Naive thymus-derived CD4-positive, alpha-beta T cell (primary cell): ENCODE measurements at regions not wholly inside any gene's neighbourhood (a gene's known extent, or its start where the extent isn't known, plus 50 kb on each side); places are given as distances from the start of the nearest gene placed in this dataset.

Experiments
- ATAC-seq: fragments of 150-1000 bp; cut with Tn5 transposase; 2 replicates; pipeline ENCODE4 v1.10.0; 2021; ENCODE audit warnings: mild to moderate bottlenecking, moderate library complexity
- CTCF ChIA-PET: fragments of 350-600 bp; sonication (Branson Sonifier 250); formaldehyde crosslinking; loops from one replicate; lab custom pipeline; 2021; ENCODE audit warnings: antibody characterized with exemption; lab: Charles Lee
- POLR2A ChIA-PET: fragments of 350-600 bp; sonication (Branson Sonifier 250); formaldehyde crosslinking; loops from one replicate; lab custom pipeline; 2021; ENCODE audit warnings: antibody characterized with exemption, inconsistent platforms; lab: Charles Lee
- DNase-seq, 9 donors: peaks; one replicate each; pipeline versions ENCODE4 v3.0.0 to v3.0.0-alpha.2; 2020 to 2022; ENCODE audit warnings: mixed read lengths in 1 of 9
- H3K27ac ChIP-seq: one replicate; pipeline ENCODE4 v1.7.0; 2013; ENCODE audit warnings: mild to moderate bottlenecking, low read depth, low read length, moderate library complexity
- H3K27me3 ChIP-seq, 2 donors: one replicate each; pipeline ENCODE4 v1.7.0; 2013; ENCODE audit warnings: low read length in 2 of 2, mild to moderate bottlenecking in 2 of 2, moderate library complexity in 2 of 2; ENCODE audit not compliant: control insufficient read depth in 2 of 2, insufficient read depth in 2 of 2
- H3K36me3 ChIP-seq, 3 experiments: 1 replicate in 2 of 3; 2 replicates in 1 of 3; pipeline ENCODE4 v1.7.0; 2013; ENCODE audit warnings: low read length in 3 of 3, mild to moderate bottlenecking in 3 of 3, moderate library complexity in 1 of 3; ENCODE audit not compliant: insufficient read depth in 3 of 3, control insufficient read depth in 2 of 3
- H3K4me1 ChIP-seq, 2 donors: one replicate each; pipeline ENCODE4 v1.7.0; 2013; ENCODE audit warnings: low read length in 2 of 2, mild to moderate bottlenecking in 2 of 2, moderate library complexity in 1 of 2; ENCODE audit not compliant: control insufficient read depth in 2 of 2, insufficient read depth in 2 of 2
- H3K4me3 ChIP-seq: 2 replicates; pipeline ENCODE4 v1.7.0; 2013; ENCODE audit warnings: mild to moderate bottlenecking, low read length
- H3K9me3 ChIP-seq, 3 experiments: 1 replicate in 2 of 3; 2 replicates in 1 of 3; pipeline ENCODE4 v1.7.0; 2013; ENCODE audit warnings: low read length in 3 of 3; ENCODE audit not compliant: control insufficient read depth in 2 of 3
- H3K27ac Mint-ChIP-seq, 9 donors: one replicate each; pipeline ENCODE4 v1.8.0; 2020 to 2022; ENCODE audit warnings: mixed read lengths in 9 of 9, mild to moderate bottlenecking in 8 of 9, moderate library complexity in 5 of 9, inconsistent platforms in 2 of 9
- H3K27me3 Mint-ChIP-seq, 5 donors: one replicate each; pipeline ENCODE4 v1.8.0; 2021 to 2022; ENCODE audit warnings: mixed read lengths in 5 of 5, mild to moderate bottlenecking in 1 of 5
- H3K36me3 Mint-ChIP-seq, 5 donors: one replicate each; pipeline ENCODE4 v1.8.0; 2020 to 2022; ENCODE audit warnings: mixed read lengths in 5 of 5, mild to moderate bottlenecking in 3 of 5, inconsistent platforms in 1 of 5
- H3K4me1 Mint-ChIP-seq, 7 donors: one replicate each; pipeline ENCODE4 v1.8.0; 2020 to 2022; ENCODE audit warnings: mixed read lengths in 7 of 7, mild to moderate bottlenecking in 3 of 7, inconsistent platforms in 1 of 7
- H3K4me3 Mint-ChIP-seq, 10 donors: one replicate each; pipeline ENCODE4 v1.8.0; 2020 to 2022; ENCODE audit warnings: mild to moderate bottlenecking in 10 of 10, mixed read lengths in 10 of 10, moderate library complexity in 6 of 10, inconsistent platforms in 2 of 10
- H3K9me3 Mint-ChIP-seq, 11 donors: one replicate each; pipeline ENCODE4 v1.8.0; 2020 to 2022; ENCODE audit warnings: mixed read lengths in 11 of 11, mild to moderate bottlenecking in 4 of 11, inconsistent platforms in 1 of 11, moderate library complexity in 1 of 11
- intact Hi-C, 2 donors: fragments of 100-400 bp; cut with micrococcal nuclease; formaldehyde crosslinking; loops; one replicate each; pipeline ENCODE4 v1.15.1; 2023

DNA sequence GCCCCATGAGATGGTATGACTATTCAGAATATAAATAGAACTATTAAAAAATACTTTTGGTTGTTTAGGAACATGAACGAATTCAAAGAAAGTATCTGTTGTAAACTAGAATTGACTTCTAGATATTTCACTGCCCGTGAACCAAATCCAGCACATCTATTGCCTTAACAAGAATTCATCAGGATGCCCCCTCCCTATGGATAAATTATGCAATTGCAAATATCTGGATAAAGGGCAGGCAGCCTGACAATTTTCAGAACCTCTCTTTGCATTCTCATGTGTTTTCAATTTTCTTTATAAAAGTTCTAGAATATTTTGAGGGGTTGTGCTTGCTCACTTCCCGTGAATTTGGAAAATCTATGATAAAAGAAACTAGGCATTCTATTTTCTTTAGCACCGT lies 822.1 kb upstream of the SORCS1 start:
- Mint-ChIP-seq H3K4me3 (no peak overlapping the region), H3K36me3 (no peaks in the 10 kb centered on the region), H3K4me1 (no peaks in the 10 kb centered on the region), H3K9me3 (peaks cover 0 to 17% (median 4%) of the 10 kb centered on the region in 11 donors), H3K27me3 (no peaks in the 10 kb centered on the region), H3K27ac (no peak overlapping the region)
- Histone ChIP-seq H3K36me3 (no peaks in the 10 kb centered on the region), H3K27ac (no peak overlapping the region), H3K4me3 (no peak overlapping the region), H3K4me1 (no peaks in the 10 kb centered on the region), H3K27me3 (no peaks in the 10 kb centered on the region), H3K9me3 (no peaks in the 10 kb centered on the region)
- DNase-seq (no peak), ATAC-seq (no peak)
- ChIA-PET CTCF (no interaction called here), POLR2A (no interaction called here)
- intact Hi-C loops, result no loop called here

- no peaks in the 10 kb centered on the region for H3K4me1 Mint-ChIP-seq
- ChIA-PET CTCF (no interaction called here), POLR2A (no interaction called here)
- ATAC-seq (no peak), DNase-seq (no peak)
- Histone ChIP-seq H3K9me3 (no peaks in the 10 kb centered on the region), H3K4me3 (no peak overlapping the region), H3K36me3 (no peaks in the 10 kb centered on the region), H3K27ac (no peak overlapping the region), H3K4me1 (no peaks in the 10 kb centered on the region), H3K27me3 (no peaks in the 10 kb centered on the region)
- H3K9me3 Mint-ChIP-seq, result peaks cover 0 to 17% (median 5%) of the 10 kb centered on the region in 11 donors
- no peaks in the 10 kb centered on the region for H3K36me3 Mint-ChIP-seq
- no peak overlapping the region for H3K4me3 Mint-ChIP-seq
- intact Hi-C loops, result no loop called here
- no peak overlapping the region for H3K27ac Mint-ChIP-seq
- H3K27me3 Mint-ChIP-seq, result no peaks in the 10 kb centered on the region
These were observed 820.1 kb upstream of the SORCS1 start for GRCh38 chr10:107984581-107984980.

- no peak overlapping the region for H3K27ac Mint-ChIP-seq
- intact Hi-C loops, result no loop called here
- no peaks in the 10 kb centered on the region for H3K9me3 ChIP-seq
- no peaks in the 10 kb centered on the region for H3K4me1 Mint-ChIP-seq
- DNase-seq (no peak), ATAC-seq (no peak)
- H3K27ac ChIP-seq, result no peak overlapping the region
- H3K4me3 ChIP-seq, result no peak overlapping the region
- H3K4me3 Mint-ChIP-seq, result no peak overlapping the region
- H3K36me3 ChIP-seq, result no peaks in the 10 kb centered on the region
- H3K4me1 ChIP-seq, result no peaks in the 10 kb centered on the region
- no peaks in the 10 kb centered on the region for H3K27me3 ChIP-seq
- H3K36me3 Mint-ChIP-seq, result no peaks in the 10 kb centered on the region
- ChIA-PET CTCF (no interaction called here), POLR2A (no interaction called here)
- H3K27me3 Mint-ChIP-seq, result no peaks in the 10 kb centered on the region
- H3K9me3 Mint-ChIP-seq, result peaks cover 0 to 17% (median 5%) of the 10 kb centered on the region in 11 donors
These were observed 819.6 kb upstream of the SORCS1 start for GRCh38 chr10:107984149-107984548.

DNA sequence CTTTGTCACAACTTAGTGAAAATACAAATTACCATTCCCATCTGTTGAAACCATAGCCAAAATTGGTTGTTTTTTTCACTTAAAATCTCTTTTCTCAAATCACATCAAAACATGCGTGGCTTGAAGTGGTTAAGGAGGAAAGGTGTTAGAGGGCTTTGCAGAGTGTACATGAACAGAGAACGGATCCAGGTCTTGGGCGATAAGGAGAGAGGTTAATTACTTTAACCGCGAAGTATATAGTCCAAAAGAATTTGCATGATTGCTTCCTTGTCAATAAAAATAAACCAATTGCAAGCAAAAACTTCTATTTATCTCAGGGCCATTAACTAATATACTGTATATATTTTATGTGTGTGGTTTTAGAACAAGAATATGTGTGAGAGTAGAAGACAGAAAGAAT lies 813.9 kb upstream of the SORCS1 start:
- no peaks in the 10 kb centered on the region for H3K9me3 ChIP-seq

DNA sequence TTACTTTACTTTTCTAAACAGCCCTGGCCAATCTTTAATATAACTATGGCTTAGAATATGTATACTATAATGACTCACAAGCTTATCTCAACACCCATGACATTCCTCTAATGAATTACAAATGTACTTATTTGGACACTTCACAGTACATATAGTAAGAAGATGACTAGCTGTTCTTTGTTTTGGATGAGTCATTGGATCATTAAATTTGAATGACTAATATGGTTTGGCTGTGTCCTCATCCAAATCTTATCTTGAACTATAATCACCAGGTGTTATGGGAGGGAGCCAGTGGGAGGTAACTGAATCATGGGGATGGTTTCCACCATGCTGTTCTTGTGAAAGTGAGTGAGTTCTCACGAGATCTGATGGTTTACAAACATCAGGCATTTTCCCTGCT lies 807.5 kb upstream of the SORCS1 start:
- Mint-ChIP-seq H3K36me3 (peaks cover 0 to 5% (median 0%) of the 10 kb centered on the region in 5 donors), H3K27me3 (no peaks in the 10 kb centered on the region), H3K27ac (no peak overlapping the region), H3K4me1 (no peaks in the 10 kb centered on the region), H3K9me3 (peaks cover 2 to 22% (median 13%) of the 10 kb centered on the region in 11 donors), H3K4me3 (no peak overlapping the region)
- Histone ChIP-seq H3K27me3 (no peaks in the 10 kb centered on the region), H3K36me3 (no peaks in the 10 kb centered on the region), H3K9me3 (no peaks in the 10 kb centered on the region), H3K4me3 (no peak overlapping the region), H3K4me1 (no peaks in the 10 kb centered on the region), H3K27ac (no peak overlapping the region)
- ATAC-seq (no peak), DNase-seq (no peak)
- CTCF ChIA-PET, result no interaction called here
- intact Hi-C loops, result no loop called here
- POLR2A ChIA-PET, result no interaction called here

More for the DNA sequence above, 813.9 kb upstream of the SORCS1 start:
- Mint-ChIP-seq H3K36me3 (peaks cover 0 to 5% (median 0%) of the 10 kb centered on the region in 5 donors), H3K27ac (no peak overlapping the region), H3K27me3 (no peaks in the 10 kb centered on the region), H3K4me3 (no peak overlapping the region), H3K4me1 (no peaks in the 10 kb centered on the region), H3K9me3 (peaks cover 0 to 30% (median 17%) of the 10 kb centered on the region in 11 donors)
- Histone ChIP-seq H3K4me3 (no peak overlapping the region), H3K27me3 (no peaks in the 10 kb centered on the region), H3K4me1 (no peaks in the 10 kb centered on the region), H3K36me3 (no peaks in the 10 kb centered on the region), H3K27ac (no peak overlapping the region)
- ATAC-seq, result no peak
- no peak for DNase-seq
- intact Hi-C loops, result no loop called here
- POLR2A ChIA-PET, result no interaction called here
- CTCF ChIA-PET, result no interaction called here

GRCh38 chr10:107971411-107971810 lies 806.9 kb upstream of the SORCS1 start:
- Mint-ChIP-seq H3K27me3 (no peaks in the 10 kb centered on the region), H3K4me3 (no peak overlapping the region), H3K27ac (no peak overlapping the region), H3K4me1 (no peaks in the 10 kb centered on the region), H3K36me3 (peaks cover 0 to 5% (median 0%) of the 10 kb centered on the region in 5 donors), H3K9me3 (peaks cover 0 to 23% (median 11%) of the 10 kb centered on the region in 11 donors)
- ChIA-PET CTCF (no interaction called here), POLR2A (no interaction called here)
- Histone ChIP-seq H3K27ac (no peak overlapping the region), H3K27me3 (no peaks in the 10 kb centered on the region), H3K4me3 (no peak overlapping the region), H3K36me3 (no peaks in the 10 kb centered on the region), H3K9me3 (no peaks in the 10 kb centered on the region), H3K4me1 (no peaks in the 10 kb centered on the region)
- no peak for DNase-seq
- intact Hi-C loops, result no loop called here
- no peak for ATAC-seq

GRCh38 chr10:107970512-107970911 lies 806.0 kb upstream of the SORCS1 start:
- Mint-ChIP-seq H3K27me3 (no peaks in the 10 kb centered on the region), H3K4me1 (no peaks in the 10 kb centered on the region), H3K4me3 (no peak overlapping the region), H3K27ac (no peak overlapping the region), H3K9me3 (peaks cover 0 to 19% (median 6%) of the 10 kb centered on the region in 11 donors), H3K36me3 (peaks cover 0 to under 1% (median 0%) of the 10 kb centered on the region in 5 donors)
- no peaks in the 10 kb centered on the region for H3K36me3 ChIP-seq
- DNase-seq, result no peak
- H3K4me1 ChIP-seq, result no peaks in the 10 kb centered on the region
- POLR2A ChIA-PET, result no interaction called here
- intact Hi-C loops, result no loop called here
- H3K9me3 ChIP-seq, result no peaks in the 10 kb centered on the region
- H3K27ac ChIP-seq, result no peak overlapping the region
- H3K27me3 ChIP-seq, result no peaks in the 10 kb centered on the region
- CTCF ChIA-PET, result no interaction called here
- ATAC-seq, result no peak
- no peak overlapping the region for H3K4me3 ChIP-seq
